IMR-90 (cell line): ENCODE measurements at regions not wholly inside any gene's neighbourhood (a gene's known extent, or its start where the extent isn't known, plus 50 kb on each side); places are given as distances from the start of the nearest gene placed in this dataset.
A peak's percentile ranks its signal among the peaks of the same experiment; 100 is the strongest.

ENCODE experiments used
- ATAC-seq: fragments of 200-7000 bp; cut with Tn5 transposase; 2 replicates; pipeline ENCODE4 v1.9.1; 2020; ENCODE audit warnings: low read depth, mild to moderate bottlenecking, moderate library complexity
- BruUV-seq: library from RNA; stranded (reverse); fragments of 400-500 nt; replicated peaks from 2 replicates; lab custom pipeline; 2021; lab: Mats Ljungman, UMichigan
- CTCF ChIA-PET: fragments of 300-600 bp; formaldehyde crosslinking; extraction: SDS; loops from one replicate; lab custom pipeline; 2021; ENCODE audit warnings: antibody characterized with exemption; lab: Yijun Ruan, JAX
- POLR2A ChIA-PET: fragments of 300-600 bp; sonication (Branson Sonifier 250); formaldehyde crosslinking; loops from one replicate; lab custom pipeline; 2022; ENCODE audit warnings: antibody characterized with exemption; ENCODE audit not compliant: unreplicated experiment; lab: Charles Lee
- DNase-seq: peaks from one replicate; pipeline ENCODE4 v3.0.0; 2013
- H2AFZ ChIP-seq: replicated peaks from 2 replicates; pipeline ENCODE3; 2013; ENCODE audit warnings: low read length, mild to moderate bottlenecking; ENCODE audit not compliant: poor library complexity
- H2AK5ac ChIP-seq: 2 replicates; pipeline ENCODE4 v1.6.1; 2013; ENCODE audit warnings: low read depth, low read length, inconsistent platforms
- H2AK9ac ChIP-seq: replicated peaks from 2 replicates; pipeline ENCODE3; 2013; ENCODE audit warnings: mild to moderate bottlenecking, low read depth, low read length, moderate library complexity; ENCODE audit not compliant: poor library complexity
- H2BK120ac ChIP-seq: 2 replicates; pipeline ENCODE4 v1.6.1; 2013; ENCODE audit warnings: low read depth, low read length, inconsistent platforms
- H2BK15ac ChIP-seq: 3 replicates; pipeline ENCODE4 v1.6.1; 2013; ENCODE audit warnings: low read depth, low read length, inconsistent platforms
- H2BK20ac ChIP-seq: 2 replicates; pipeline ENCODE4 v1.6.1; 2013; ENCODE audit warnings: low read depth, mild to moderate bottlenecking, inconsistent platforms, low read length, moderate library complexity
- H2BK5ac ChIP-seq: 2 replicates; pipeline ENCODE4 v1.6.1; 2013; ENCODE audit warnings: mild to moderate bottlenecking, low read depth, low read length, inconsistent platforms; ENCODE audit not compliant: poor library complexity, severe bottlenecking
- H3K14ac ChIP-seq: replicated peaks from 2 replicates; pipeline ENCODE4 v1.6.1; 2013; ENCODE audit warnings: low read depth, low read length, inconsistent platforms
- H3K18ac ChIP-seq: 2 replicates; pipeline ENCODE4 v1.6.1; 2013; ENCODE audit warnings: low read depth, low read length, control low read depth
- H3K23ac ChIP-seq: 2 replicates; pipeline ENCODE4 v1.6.1; 2013; ENCODE audit warnings: low read depth, low read length, inconsistent platforms
- H3K27ac ChIP-seq: 2 replicates; pipeline ENCODE4 v1.5.1; 2013; ENCODE audit warnings: mild to moderate bottlenecking, control low read depth, low read length; ENCODE audit not compliant: insufficient read depth
- H3K27me3 ChIP-seq: 2 replicates; pipeline ENCODE4 v1.6.1; 2013; ENCODE audit warnings: low read length; ENCODE audit not compliant: control insufficient read depth, insufficient read depth
- H3K36me3 ChIP-seq: 2 replicates; pipeline ENCODE4 v1.6.1; 2013; ENCODE audit warnings: low read length, mixed read lengths; ENCODE audit not compliant: control insufficient read depth, insufficient read depth
- H3K4ac ChIP-seq: 2 replicates; pipeline ENCODE4 v1.6.1; 2013; ENCODE audit warnings: low read depth, low read length, inconsistent platforms
- H3K4me1 ChIP-seq: 2 replicates; pipeline ENCODE4 v1.6.1; 2013; ENCODE audit warnings: low read length, mixed read lengths; ENCODE audit not compliant: control insufficient read depth, insufficient read depth
- H3K4me2 ChIP-seq: 2 replicates; pipeline ENCODE4 v1.6.1; 2013; ENCODE audit warnings: low read depth, mild to moderate bottlenecking, control low read depth, low read length, moderate library complexity
- H3K4me3 ChIP-seq: 2 replicates; pipeline ENCODE4 v1.5.1; 2013; ENCODE audit warnings: low read depth, mild to moderate bottlenecking, control low read depth, low read length, moderate library complexity; ENCODE audit not compliant: insufficient read depth
- H3K56ac ChIP-seq: 2 replicates; pipeline ENCODE4 v1.6.1; 2013; ENCODE audit warnings: low read length, inconsistent platforms; ENCODE audit not compliant: insufficient read depth; ENCODE audit errors: extremely low read depth
- H3K79me1 ChIP-seq, 2 experiments: 2 replicates each; pipeline ENCODE4 v1.6.1; 2013; ENCODE audit warnings: low read length in 2 of 2, inconsistent platforms in 1 of 2, low read depth in 1 of 2
- H3K9ac ChIP-seq: 2 replicates; pipeline ENCODE4 v1.6.1; 2013; ENCODE audit warnings: low read depth, low read length, control low read depth
- H3K9me1 ChIP-seq: 2 replicates; pipeline ENCODE4 v1.6.1; 2013; ENCODE audit warnings: low read length, inconsistent platforms; ENCODE audit not compliant: insufficient read depth
- H3K9me3 ChIP-seq: 2 replicates; pipeline ENCODE4 v1.6.1; 2013; ENCODE audit warnings: low read length; ENCODE audit not compliant: control insufficient read depth, insufficient read depth
- H4K20me1 ChIP-seq: 2 replicates; pipeline ENCODE4 v1.6.1; 2013; ENCODE audit warnings: low read length, inconsistent platforms; ENCODE audit not compliant: insufficient read depth
- H4K5ac ChIP-seq: 2 replicates; pipeline ENCODE4 v1.6.1; 2013; ENCODE audit warnings: mild to moderate bottlenecking, low read depth, low read length, control low read depth
- H4K8ac ChIP-seq, 2 experiments: 2 replicates each; pipeline ENCODE4 v1.6.1; 2013; ENCODE audit warnings: low read depth in 2 of 2, low read length in 2 of 2, control low read depth in 1 of 2, inconsistent platforms in 1 of 2
- H4K91ac ChIP-seq: 2 replicates; pipeline ENCODE4 v1.6.1; 2013; ENCODE audit warnings: low read depth, low read length, inconsistent platforms; ENCODE audit not compliant: insufficient read depth
- BHLHE40 ChIP-seq: fragments of 150-350 bp; IDR thresholded peaks from 2 replicates; pipeline ENCODE4 v1.6.1; 2016; ENCODE audit warnings: mild to moderate bottlenecking, low read depth, low read length
- CEBPB ChIP-seq: IDR thresholded peaks from 2 replicates; pipeline ENCODE4 v1.6.1; 2012; ENCODE audit warnings: low read depth, low read length, improper control_type of control experiment
- CHD1 ChIP-seq: IDR thresholded peaks from 2 replicates; pipeline ENCODE4 v1.6.1; 2012; ENCODE audit warnings: low read depth, low read length, improper control_type of control experiment
- ELK1 ChIP-seq: fragments of 150-350 bp; IDR thresholded peaks from 2 replicates; pipeline ENCODE4 v1.6.1; 2016; ENCODE audit warnings: low read depth, mild to moderate bottlenecking, low read length, moderate library complexity, borderline replicate concordance
- FOS ChIP-seq: fragments of 150-350 bp; IDR thresholded peaks from 2 replicates; pipeline ENCODE4 v1.6.1; 2016; ENCODE audit warnings: low read depth, low read length
- MAFK ChIP-seq: IDR thresholded peaks from 2 replicates; pipeline ENCODE4 v1.6.1; 2012; ENCODE audit warnings: low read depth, low read length, improper control_type of control experiment
- MAZ ChIP-seq: IDR thresholded peaks from 2 replicates; pipeline ENCODE4 v1.6.1; 2012; ENCODE audit warnings: low read depth, mild to moderate bottlenecking, low read length, improper control_type of control experiment, moderate library complexity, borderline replicate concordance
- MXI1 ChIP-seq: IDR thresholded peaks from 2 replicates; pipeline ENCODE4 v1.6.1; 2012; ENCODE audit warnings: low read depth, mild to moderate bottlenecking, low read length, moderate library complexity, borderline replicate concordance
- NFE2L2 ChIP-seq: fragments of 150-350 bp; IDR thresholded peaks from 2 replicates; pipeline ENCODE4 v1.6.1; 2016; ENCODE audit warnings: low read depth, mild to moderate bottlenecking, low read length
- POLR2A ChIP-seq: IDR thresholded peaks from 2 replicates; pipeline ENCODE4 v1.6.1; 2012; ENCODE audit warnings: mild to moderate bottlenecking, low read depth, low read length
- RAD21 ChIP-seq: IDR thresholded peaks from 2 replicates; pipeline ENCODE4 v1.6.1; 2012; ENCODE audit warnings: low read length, improper control_type of control experiment
- RCOR1 ChIP-seq: IDR thresholded peaks from 2 replicates; pipeline ENCODE4 v1.6.1; 2012; ENCODE audit warnings: mild to moderate bottlenecking, low read length, improper control_type of control experiment; ENCODE audit not compliant: insufficient replicate concordance
- RFX5 ChIP-seq: IDR thresholded peaks from 2 replicates; pipeline ENCODE4 v1.8.0; 2012; ENCODE audit warnings: low read depth, mild to moderate bottlenecking, low read length, moderate library complexity
- SMC3 ChIP-seq: fragments of 150-350 bp; IDR thresholded peaks from 2 replicates; pipeline ENCODE4 v1.6.1; 2016; ENCODE audit warnings: low read depth, mild to moderate bottlenecking, antibody characterized with exemption, low read length, moderate library complexity
- WGBS, 2 experiments: methylation state at CpG; one replicate each; pipeline versions ENCODE4 v1.1.5 to v1.1.7; 2013; ENCODE audit warnings: missing lambda C conversion rate in 2 of 2; ENCODE audit not compliant: insufficient read length in 1 of 2; ENCODE audit errors: extremely low coverage in 2 of 2; 5-methylcytosine and 5-hydroxymethylcytosine counted together
- dilution Hi-C: fragments of 300-500 bp; cut with HindIII; formaldehyde crosslinking; loops from one replicate; pipeline ENCODE4 v1.14.3; 2018; ENCODE audit warnings: low sequenced_read_pairs; ENCODE audit not compliant: unreplicated experiment
- in situ Hi-C: fragments of 300-500 bp; cut with MboI; formaldehyde crosslinking; loops from 3 replicates; pipeline ENCODE4 v1.14.3; 2019; ENCODE audit warnings: low sequenced_read_pairs, inconsistent platforms, mixed read lengths
- intact Hi-C: fragments of 100-400 bp; cut with micrococcal nuclease; formaldehyde crosslinking; loops from 2 replicates; pipeline ENCODE4 v1.10.0; 2022
- TF ChIP-seq, protein P1 (sequence below): conservative IDR thresholded peaks from 2 replicates; pipeline ENCODE4 v1.5.1; 2012; ENCODE audit warnings: mild to moderate bottlenecking, low read depth, low read length, improper control_type of control experiment
- TF ChIP-seq, protein P2 (sequence below): fragments of 150-350 bp; IDR thresholded peaks from 2 replicates; pipeline ENCODE4 v1.6.1; 2017; ENCODE audit warnings: mild to moderate bottlenecking, antibody characterized with exemption, low read length, low read depth

DNA sequence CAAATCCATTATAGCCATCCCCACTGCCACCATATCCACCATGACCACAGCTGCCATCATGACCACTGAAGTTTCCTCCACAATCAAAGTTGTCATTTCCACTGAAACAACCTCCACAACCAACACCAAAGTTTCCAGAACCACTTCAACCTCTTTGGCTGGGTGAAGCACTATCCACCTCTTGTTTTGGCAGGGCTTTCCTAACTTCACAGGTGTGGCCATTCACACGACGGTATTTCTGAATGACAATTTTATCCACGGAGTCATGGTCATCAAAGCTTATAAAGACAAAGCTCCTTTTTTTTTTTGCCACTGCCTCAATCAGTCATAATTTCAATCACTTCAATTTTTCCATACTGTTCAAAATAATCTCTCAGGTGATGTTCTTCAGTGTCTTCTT lies 89.8 kb upstream of the UGP2 start:
- 93% methylated on average over 3 of the region's 3 CpGs; no CpG with 5 or more reads in 1 of the 2 experiments for WGBS, 2 experiments

More for the DNA sequence above, 89.8 kb upstream of the UGP2 start:
- dilution Hi-C loops (no loop called here), in situ Hi-C loops (no loop called here), intact Hi-C loops (no loop called here)
- H3K4me1 ChIP-seq: peaks cover 4% of the 10 kb centered on the region; the same call in 1 of the 2 replicates
- no peak overlapping the region for H2BK120ac ChIP-seq
- no peak overlapping the region for H3K9ac ChIP-seq
- H3K4ac ChIP-seq: no peak overlapping the region
- no peaks in the 10 kb centered on the region for H4K20me1 ChIP-seq
- no peak overlapping the region for H3K4me2 ChIP-seq
- H4K91ac ChIP-seq: no peak overlapping the region
- H3K27me3 ChIP-seq: no peaks in the 10 kb centered on the region
- H3K56ac ChIP-seq: no peak overlapping the region
- H3K18ac ChIP-seq: no peak overlapping the region
- no peak overlapping the region for H2AK9ac ChIP-seq
- no peak overlapping the region for H3K14ac ChIP-seq
- H3K27ac ChIP-seq: no peak overlapping the region
- no peaks in the 10 kb centered on the region for H3K9me3 ChIP-seq
- no peaks in the 10 kb centered on the region for H3K9me1 ChIP-seq
- CTCF ChIA-PET: interaction anchor here (0.6 kb wide), 1 partner anchor 11 kb away, joined by 3 read pairs; no protein-coding TSS in a partner anchor
- DNase-seq (no peak), ATAC-seq (no peak)
- TF ChIP-seq FOS (no peak), POLR2A (no peak), RCOR1 (no peak), ELK1 (no peak), RAD21 (no peak), BHLHE40 (no peak), CEBPB (no peak), RFX5 (no peak), MAZ (no peak), MXI1 (no peak), CHD1 (no peak), NFE2L2 (no peak), MAFK (no peak), SMC3 (no peak)
- TF ChIP-seq, protein P1, sequence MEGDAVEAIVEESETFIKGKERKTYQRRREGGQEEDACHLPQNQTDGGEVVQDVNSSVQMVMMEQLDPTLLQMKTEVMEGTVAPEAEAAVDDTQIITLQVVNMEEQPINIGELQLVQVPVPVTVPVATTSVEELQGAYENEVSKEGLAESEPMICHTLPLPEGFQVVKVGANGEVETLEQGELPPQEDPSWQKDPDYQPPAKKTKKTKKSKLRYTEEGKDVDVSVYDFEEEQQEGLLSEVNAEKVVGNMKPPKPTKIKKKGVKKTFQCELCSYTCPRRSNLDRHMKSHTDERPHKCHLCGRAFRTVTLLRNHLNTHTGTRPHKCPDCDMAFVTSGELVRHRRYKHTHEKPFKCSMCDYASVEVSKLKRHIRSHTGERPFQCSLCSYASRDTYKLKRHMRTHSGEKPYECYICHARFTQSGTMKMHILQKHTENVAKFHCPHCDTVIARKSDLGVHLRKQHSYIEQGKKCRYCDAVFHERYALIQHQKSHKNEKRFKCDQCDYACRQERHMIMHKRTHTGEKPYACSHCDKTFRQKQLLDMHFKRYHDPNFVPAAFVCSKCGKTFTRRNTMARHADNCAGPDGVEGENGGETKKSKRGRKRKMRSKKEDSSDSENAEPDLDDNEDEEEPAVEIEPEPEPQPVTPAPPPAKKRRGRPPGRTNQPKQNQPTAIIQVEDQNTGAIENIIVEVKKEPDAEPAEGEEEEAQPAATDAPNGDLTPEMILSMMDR: no peak
- TF ChIP-seq, protein P2, sequence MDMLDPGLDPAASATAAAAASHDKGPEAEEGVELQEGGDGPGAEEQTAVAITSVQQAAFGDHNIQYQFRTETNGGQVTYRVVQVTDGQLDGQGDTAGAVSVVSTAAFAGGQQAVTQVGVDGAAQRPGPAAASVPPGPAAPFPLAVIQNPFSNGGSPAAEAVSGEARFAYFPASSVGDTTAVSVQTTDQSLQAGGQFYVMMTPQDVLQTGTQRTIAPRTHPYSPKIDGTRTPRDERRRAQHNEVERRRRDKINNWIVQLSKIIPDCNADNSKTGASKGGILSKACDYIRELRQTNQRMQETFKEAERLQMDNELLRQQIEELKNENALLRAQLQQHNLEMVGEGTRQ: no peak
- H3K79me1 ChIP-seq: no peaks in the 10 kb centered on the region
- no peak overlapping the region for H2BK20ac ChIP-seq
- H4K8ac ChIP-seq: no peak overlapping the region
- H3K36me3 ChIP-seq: no peaks in the 10 kb centered on the region
- no peak overlapping the region for H3K4me3 ChIP-seq
- H3K23ac ChIP-seq: no peak overlapping the region
- H2AFZ ChIP-seq: no peak overlapping the region
- H2BK15ac ChIP-seq: 0 out of 3 replicates have a peak overlapping the region, but pooled peaks have one; percentile 39
- H2AK5ac ChIP-seq: peak overlapping the region; percentile 16; the same call in 1 of the 2 replicates
- POLR2A ChIA-PET: interaction anchor here (1.1 kb wide), 1 partner anchor 24 kb away, joined by 4 read pairs; no protein-coding TSS in a partner anchor
- no peak overlapping the region for H4K5ac ChIP-seq
- no peak overlapping the region for H2BK5ac ChIP-seq
- BruUV-seq: no TSS peak
